T-cell (primary cell): ENCODE measurements at regions not wholly inside any gene's neighbourhood (a gene's known extent, or its start where the extent isn't known, plus 50 kb on each side); places are given as distances from the start of the nearest gene placed in this dataset.

ENCODE experiments used
- ATAC-seq, 4 experiments: fragments of 200-7000 bp in 3 of 4; fragments of 150-1000 bp in 1 of 4; cut with Tn5 transposase; replicated peaks in 1 of 4; 1 replicate in 3 of 4; 2 replicates in 1 of 4; pipeline ENCODE4 v1.10.0; 2021; ENCODE audit warnings: moderate library complexity in 3 of 4, mild to moderate bottlenecking in 2 of 4, moderate number of reproducible peaks in 1 of 4
- CTCF ChIA-PET, 2 donors: fragments of 300-600 bp; sonication (Branson Sonifier 250); formaldehyde crosslinking; loops; one replicate each; lab custom pipeline; 2022; ENCODE audit warnings: antibody characterized with exemption in 2 of 2; lab: Charles Lee
- POLR2A ChIA-PET, 2 donors: fragments of 300-600 bp; sonication (Branson Sonifier 250); formaldehyde crosslinking; loops; one replicate each; lab custom pipeline; 2022; ENCODE audit warnings: antibody characterized with exemption in 2 of 2; lab: Charles Lee
- DNase-seq, 35 experiments: peaks; one replicate each; pipeline versions ENCODE4 v3.0.0 to v3.0.0-alpha.2; 2013 to 2023
- H3K27ac ChIP-seq: one replicate; pipeline ENCODE4 v1.5.1; 2013; ENCODE audit warnings: low read length
- H3K27me3 ChIP-seq, 2 experiments: replicated peaks in 1 of 2; 1 replicate in 1 of 2; 2 replicates in 1 of 2; pipeline versions ENCODE4 v1.6.1 to v1.7.0; 2013; ENCODE audit warnings: low read length in 1 of 2, mixed read lengths in 1 of 2; ENCODE audit not compliant: control insufficient read depth in 2 of 2, insufficient read depth in 2 of 2; ENCODE audit errors: extremely low read depth in 1 of 2
- H3K36me3 ChIP-seq, 2 donors: 1 replicate in 1 of 2; 2 replicates in 1 of 2; pipeline versions ENCODE4 v1.6.1 to v1.7.0; 2013; ENCODE audit warnings: low read length in 1 of 2; ENCODE audit not compliant: control insufficient read depth in 2 of 2, insufficient read depth in 1 of 2; ENCODE audit errors: extremely low read depth in 1 of 2
- H3K4me1 ChIP-seq, 2 experiments: 1 replicate in 1 of 2; 2 replicates in 1 of 2; pipeline versions ENCODE4 v1.6.1 to v1.7.0; 2013; ENCODE audit warnings: low read length in 2 of 2, mixed read lengths in 1 of 2; ENCODE audit not compliant: insufficient read depth in 2 of 2, control insufficient read depth in 1 of 2; ENCODE audit errors: extremely low read depth in 1 of 2
- H3K4me3 ChIP-seq, 2 donors: 1 replicate in 1 of 2; 2 replicates in 1 of 2; pipeline versions ENCODE4 v1.5.1 to v1.7.0; 2013; ENCODE audit warnings: mild to moderate bottlenecking in 2 of 2, low read length in 1 of 2, moderate library complexity in 1 of 2; ENCODE audit not compliant: control insufficient read depth in 1 of 2; ENCODE audit errors: extremely low read depth in 1 of 2
- H3K9me3 ChIP-seq: 2 replicates; pipeline ENCODE4 v1.7.0; 2013
- H3K27ac Mint-ChIP-seq, 2 donors: one replicate each; pipeline ENCODE4 v1.8.0; 2020 to 2021; ENCODE audit warnings: mild to moderate bottlenecking in 2 of 2, mixed read lengths in 2 of 2
- H3K27me3 Mint-ChIP-seq, 2 donors: one replicate each; pipeline ENCODE4 v1.8.0; 2021 to 2022; ENCODE audit warnings: mixed read lengths in 2 of 2
- H3K36me3 Mint-ChIP-seq: one replicate; pipeline ENCODE4 v1.8.0; 2021; ENCODE audit warnings: mixed read lengths
- H3K4me1 Mint-ChIP-seq, 3 donors: one replicate each; pipeline ENCODE4 v1.8.0; 2020 to 2022; ENCODE audit warnings: mixed read lengths in 3 of 3, mild to moderate bottlenecking in 1 of 3
- H3K4me3 Mint-ChIP-seq, 3 donors: one replicate each; pipeline ENCODE4 v1.8.0; 2020 to 2022; ENCODE audit warnings: mild to moderate bottlenecking in 3 of 3, mixed read lengths in 3 of 3, moderate library complexity in 3 of 3
- H3K9me3 Mint-ChIP-seq, 3 donors: one replicate each; pipeline ENCODE4 v1.8.0; 2020 to 2022; ENCODE audit warnings: mixed read lengths in 3 of 3
- WGBS: methylation state at CpG from one replicate; pipeline ENCODE4 v1.1.5; 2013; ENCODE audit warnings: missing lambda C conversion rate; ENCODE audit not compliant: insufficient coverage; 5-methylcytosine and 5-hydroxymethylcytosine counted together

- Mint-ChIP-seq H3K4me1 (no peaks in the 10 kb centered on the region), H3K4me3 (no peak overlapping the region), H3K9me3 (peaks cover 16 to 40% (median 26%) of the 10 kb centered on the region in 3 donors), H3K27me3 (no peaks in the 10 kb centered on the region), H3K36me3 (no peaks in the 10 kb centered on the region), H3K27ac (no peak overlapping the region)
- Histone ChIP-seq H3K36me3 (no peaks in the 10 kb centered on the region), H3K9me3 (peaks cover 7% of the 10 kb centered on the region), H3K4me3 (no peak overlapping the region), H3K27ac (no peak overlapping the region), H3K4me1 (no peaks in the 10 kb centered on the region), H3K27me3 (peaks cover 0 to 3% of the 10 kb centered on the region in 2 experiments)
- 75% methylated on average over 1 of the region's 1 CpG for WGBS
- ATAC-seq (no peak), DNase-seq (no peak)
- CTCF ChIA-PET = no interaction called here
- POLR2A ChIA-PET = no interaction called here
These were observed 519.7 kb upstream of the CA10 start for GRCh38 chr17:52678211-52678610.

GRCh38 chr17:52674686-52675085, 516.2 kb upstream of the CA10 start:
- POLR2A ChIA-PET = no interaction called here
- no peaks in the 10 kb centered on the region for H3K36me3 ChIP-seq
- no peak for ATAC-seq

DNA sequence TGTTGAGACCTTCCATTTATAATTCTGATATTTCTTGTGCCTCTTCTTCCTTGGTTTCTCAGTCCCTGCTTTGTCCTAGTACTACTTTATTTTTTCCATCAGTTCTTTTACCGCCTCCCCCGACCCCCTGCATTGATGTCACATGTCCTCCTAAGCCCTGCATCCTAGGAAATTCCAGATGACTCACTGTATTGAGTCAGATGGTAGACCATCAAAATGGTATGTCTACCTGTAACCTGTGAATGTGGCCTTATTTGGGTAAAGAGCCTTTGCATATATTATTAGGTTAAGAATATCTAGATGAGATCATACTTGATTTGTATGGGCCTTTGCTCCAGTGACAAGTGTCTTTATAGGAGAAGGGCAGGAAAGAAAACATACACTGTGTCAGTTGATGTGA, 515.3 kb upstream of the CA10 start:
- H3K36me3 ChIP-seq = no peaks in the 10 kb centered on the region
- Mint-ChIP-seq H3K27ac (no peak overlapping the region), H3K4me1 (no peaks in the 10 kb centered on the region), H3K27me3 (no peaks in the 10 kb centered on the region), H3K4me3 (no peak overlapping the region), H3K9me3 (peaks cover 3 to 20% (median 16%) of the 10 kb centered on the region in 3 donors), H3K36me3 (no peaks in the 10 kb centered on the region)
- H3K27me3 ChIP-seq = peaks cover 0 to 3% of the 10 kb centered on the region in 2 experiments
- peaks cover 4% of the 10 kb centered on the region for H3K9me3 ChIP-seq
- ChIA-PET CTCF (no interaction called here), POLR2A (no interaction called here)
- DNase-seq (no peak), ATAC-seq (no peak)
- no peak overlapping the region for H3K4me3 ChIP-seq
- no peaks in the 10 kb centered on the region for H3K4me1 ChIP-seq
- whole genome bisulfite sequencing = no CpG with 5 or more reads among the region's 2 CpGs
- H3K27ac ChIP-seq = no peak overlapping the region

More at GRCh38 chr17:52674686-52675085, 516.2 kb upstream of the CA10 start:
- H3K4me3 Mint-ChIP-seq = no peak overlapping the region
- H3K4me1 Mint-ChIP-seq = no peaks in the 10 kb centered on the region
- no peaks in the 10 kb centered on the region for H3K27me3 Mint-ChIP-seq
- H3K4me1 ChIP-seq = no peaks in the 10 kb centered on the region
- H3K27ac Mint-ChIP-seq = no peak overlapping the region
- H3K36me3 Mint-ChIP-seq = no peaks in the 10 kb centered on the region
- H3K27ac ChIP-seq = no peak overlapping the region
- H3K9me3 Mint-ChIP-seq = peaks cover 8 to 29% (median 25%) of the 10 kb centered on the region in 3 donors
- WGBS = no CpG with 5 or more reads among the region's 4 CpGs
- CTCF ChIA-PET = no interaction called here
- peaks cover 6% of the 10 kb centered on the region for H3K9me3 ChIP-seq
- no peak for DNase-seq
- H3K4me3 ChIP-seq = no peak overlapping the region
- H3K27me3 ChIP-seq = peaks cover 0 to 3% of the 10 kb centered on the region in 2 experiments

DNA sequence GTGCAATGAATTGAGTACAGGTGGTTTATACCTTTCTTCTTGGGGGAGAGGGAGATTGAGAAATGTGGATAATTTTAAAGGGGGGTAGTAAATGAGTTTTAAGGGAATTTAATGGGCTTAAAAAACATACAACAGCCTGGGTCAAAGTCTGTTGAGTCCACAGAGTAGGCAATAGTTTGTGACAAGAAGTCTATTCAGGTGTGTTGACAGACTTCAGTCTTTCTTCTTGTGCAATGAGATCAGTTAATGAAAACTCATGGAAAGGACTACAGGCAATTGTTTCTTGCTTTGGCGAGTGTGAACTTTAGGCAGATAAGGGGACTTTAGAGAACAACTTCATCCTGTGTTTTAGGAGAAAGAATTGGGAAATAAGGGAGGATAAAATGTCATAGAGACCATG, 507.8 kb upstream of the CA10 start:
- ChIA-PET CTCF (no interaction called here), POLR2A (no interaction called here)
- ATAC-seq (no peak), DNase-seq (no peak)
- no peaks in the 10 kb centered on the region for H3K36me3 Mint-ChIP-seq
- peaks cover 2 to 14% (median 10%) of the 10 kb centered on the region in 3 donors for H3K9me3 Mint-ChIP-seq
- no peaks in the 10 kb centered on the region for H3K9me3 ChIP-seq
- whole genome bisulfite sequencing = no CpG with 5 or more reads among the region's 1 CpG
- H3K27me3 ChIP-seq = no peaks in the 10 kb centered on the region
- no peak overlapping the region for H3K4me3 ChIP-seq
- H3K27ac ChIP-seq = no peak overlapping the region
- H3K27me3 Mint-ChIP-seq = no peaks in the 10 kb centered on the region
- no peaks in the 10 kb centered on the region for H3K4me1 ChIP-seq
- H3K4me1 Mint-ChIP-seq = no peaks in the 10 kb centered on the region
- no peak overlapping the region for H3K27ac Mint-ChIP-seq
- no peak overlapping the region for H3K4me3 Mint-ChIP-seq
- no peaks in the 10 kb centered on the region for H3K36me3 ChIP-seq

- Mint-ChIP-seq H3K9me3 (peaks cover 0 to 12% (median 4%) of the 10 kb centered on the region in 3 donors), H3K36me3 (no peaks in the 10 kb centered on the region), H3K4me3 (no peak overlapping the region), H3K4me1 (no peaks in the 10 kb centered on the region), H3K27ac (no peak overlapping the region), H3K27me3 (no peaks in the 10 kb centered on the region)
- no peak for DNase-seq
- POLR2A ChIA-PET = no interaction called here
- H3K9me3 ChIP-seq = no peaks in the 10 kb centered on the region
- no peak overlapping the region for H3K4me3 ChIP-seq
- no peak overlapping the region for H3K27ac ChIP-seq
- CTCF ChIA-PET = no interaction called here
- no peaks in the 10 kb centered on the region for H3K4me1 ChIP-seq
- H3K36me3 ChIP-seq = no peaks in the 10 kb centered on the region
- no peak for ATAC-seq
- 92% methylated on average over 2 of the region's 2 CpGs for WGBS
- no peaks in the 10 kb centered on the region for H3K27me3 ChIP-seq
These were observed 502.2 kb upstream of the CA10 start for GRCh38 chr17:52660692-52661091.

DNA sequence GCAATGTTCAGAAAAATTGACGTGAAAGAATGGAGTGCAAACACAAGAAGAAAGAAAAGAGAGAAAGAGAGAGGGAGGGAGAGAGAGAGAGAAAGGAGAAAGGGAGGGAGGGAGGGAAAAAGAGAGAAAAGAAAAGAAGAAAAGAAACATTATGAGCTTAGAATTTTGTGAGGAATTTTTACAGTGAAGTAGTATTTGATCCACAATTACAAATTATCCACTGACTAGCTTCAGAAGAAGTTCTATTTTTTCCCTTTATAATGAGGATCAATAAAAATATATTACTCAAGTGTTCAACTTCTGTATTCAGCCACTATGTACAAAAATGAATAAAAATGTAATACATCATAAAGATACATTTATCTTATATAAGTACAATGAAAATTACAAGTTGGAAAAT, 494.5 kb upstream of the CA10 start:
- WGBS = 83% methylated on average over 1 of the region's 1 CpG
- H3K4me1 ChIP-seq = no peaks in the 10 kb centered on the region
- CTCF ChIA-PET = no interaction called here
- Mint-ChIP-seq H3K36me3 (no peaks in the 10 kb centered on the region), H3K4me1 (no peaks in the 10 kb centered on the region), H3K27me3 (no peaks in the 10 kb centered on the region), H3K27ac (no peak overlapping the region), H3K4me3 (no peak overlapping the region), H3K9me3 (peaks cover 7 to 14% (median 8%) of the 10 kb centered on the region in 3 donors)
- no peak for ATAC-seq
- peaks cover 3% of the 10 kb centered on the region for H3K9me3 ChIP-seq
- no peak overlapping the region for H3K4me3 ChIP-seq
- H3K27me3 ChIP-seq = no peaks in the 10 kb centered on the region
- no peak overlapping the region for H3K27ac ChIP-seq
- POLR2A ChIA-PET = no interaction called here
- no peaks in the 10 kb centered on the region for H3K36me3 ChIP-seq
- no peak for DNase-seq

GRCh38 chr17:52648995-52649394, 490.5 kb upstream of the CA10 start:
- no peaks in the 10 kb centered on the region for H3K4me1 ChIP-seq
- CTCF ChIA-PET = no interaction called here
- no peaks in the 10 kb centered on the region for H3K36me3 ChIP-seq
- H3K4me3 ChIP-seq = no peak overlapping the region
- no peak overlapping the region for H3K4me3 Mint-ChIP-seq
- peaks cover 3% of the 10 kb centered on the region for H3K9me3 ChIP-seq
- 0% methylated on average over 1 of the region's 3 CpGs for WGBS
- H3K36me3 Mint-ChIP-seq = no peaks in the 10 kb centered on the region
- no peak overlapping the region for H3K27ac ChIP-seq
- DNase-seq (no peak), ATAC-seq (no peak)
- POLR2A ChIA-PET = no interaction called here
- H3K27ac Mint-ChIP-seq = no peak overlapping the region
- H3K9me3 Mint-ChIP-seq = peaks cover under 1 to 15% (median 3%) of the 10 kb centered on the region in 3 donors
- no peaks in the 10 kb centered on the region for H3K4me1 Mint-ChIP-seq
- H3K27me3 Mint-ChIP-seq = no peaks in the 10 kb centered on the region
- no peaks in the 10 kb centered on the region for H3K27me3 ChIP-seq
